Heart right ventricle (tissue), 16 donors: ENCODE measurements at regions not wholly inside any gene's neighbourhood (a gene's known extent, or its start where the extent isn't known, plus 50 kb on each side); places are given as distances from the start of the nearest gene placed in this dataset.

Experiments used
- ATAC-seq, 8 donors: fragments of 200-7000 bp; cut with Tn5 transposase; one replicate each; pipeline ENCODE4 v1.9.1; 2020; ENCODE audit warnings: mild to moderate bottlenecking in 8 of 8, moderate library complexity in 8 of 8, moderate number of reproducible peaks in 1 of 8
- DNase-seq, 2 donors: peaks; one replicate each; pipeline ENCODE4 v3.0.0-alpha.2; 2020
- H3K27ac ChIP-seq, 10 donors: fragments of 200-600 bp; sonication (generic) in 2 of 10; one replicate each; pipeline versions ENCODE4 v1.5.0 to v1.8.0; 2020 to 2022; ENCODE audit warnings: mild to moderate bottlenecking in 3 of 10
- H3K27me3 ChIP-seq, 7 donors: fragments of 200-600 bp; one replicate each; pipeline ENCODE4 v1.8.0; 2021 to 2022; ENCODE audit warnings: mild to moderate bottlenecking in 2 of 7
- H3K36me3 ChIP-seq, 9 donors: fragments of 200-600 bp; sonication (generic) in 1 of 9; one replicate each; pipeline versions ENCODE4 v1.5.0 to v1.8.0; 2020 to 2022; ENCODE audit warnings: mild to moderate bottlenecking in 2 of 9
- H3K4me1 ChIP-seq, 9 donors: fragments of 200-600 bp; sonication (generic) in 1 of 9; one replicate each; pipeline versions ENCODE4 v1.5.0 to v1.8.0; 2020 to 2022; ENCODE audit warnings: mild to moderate bottlenecking in 4 of 9
- H3K4me3 ChIP-seq, 10 donors: fragments of 200-600 bp; sonication (generic) in 2 of 10; one replicate each; pipeline versions ENCODE4 v1.5.0 to v1.8.0; 2020 to 2022; ENCODE audit warnings: mild to moderate bottlenecking in 7 of 10, moderate library complexity in 2 of 10
- H3K9me3 ChIP-seq, 11 donors: fragments of 200-600 bp in 10 of 11; sonication (generic) in 2 of 11; one replicate each; pipeline versions ENCODE4 v1.5.0 to v1.8.0; 2013 to 2022; ENCODE audit warnings: mild to moderate bottlenecking in 2 of 11, control low read depth in 1 of 11, moderate library complexity in 1 of 11
- CTCF ChIP-seq, 9 donors: fragments of 200-600 bp; sonication (generic) in 2 of 9; IDR thresholded peaks; one replicate each; pipeline versions ENCODE4 v1.5.0 to v1.8.0; 2021 to 2022; ENCODE audit warnings: antibody characterized with exemption in 9 of 9, mild to moderate bottlenecking in 5 of 9, moderate library complexity in 1 of 9
- WGBS, 2 donors: extraction: QIAGEN DNeasy Blood & Tissue Kit; methylation state at CpG; one replicate each; pipeline ENCODE4 v1.1.7; 2013; ENCODE audit warnings: inconsistent platforms in 1 of 2; 5-methylcytosine and 5-hydroxymethylcytosine counted together
- intact Hi-C, 10 donors: fragments of 100-400 bp; cut with DNase I; formaldehyde crosslinking; loops; one replicate each; pipeline versions ENCODE4 v1.11.1 to v1.14.2; 2022
- donor health status: Arrhythmogenic right ventricular cardiomyopathy.
- donor health status: ischemic (EF 13 %, LVEDD 7.1; RV severe dilation, severe dysfunction).
- donor health status: healthy with polysubstance abuse.
- donor health status: DM: no; HTN: yes; CAD: no.
- donor health status: DM: no; HTN: no; CAD: no.
- donor health status: ischemic (EF 25% LVEDD 6.9; RV normal size, moderate dysfunction).
- donor health status: ischemic (EF 25% LVEDD 5.7; RV mildly dilated, moderate dysfunction).
- donor health status: healthy.
- donor health status: DM: yes; HTN: yes; CAD: no.
- donor health status: Ischemic cardiomyopathy.
- donor health status: ischemic (EF 35%, LVEDD 5.7; RV mildly dilated, moderate dysfunction).
- donor health status: nonischemic (EF 11% LVEDD 7.7; RV severe dilation, severe dysfunction).
- donor health status: DM: yes; HTN: yes; CAD: no.
- donor health status: PGD.
- donor health status: ischemic (EF 29% LVEDD 5.4; RV normal size, mild dysfunction).
- donor health status: nonischemic (EF 23%, LVEDD 6.1; RV moderate dilation, normal function).

- peaks cover 0 to 11% (median 4%) of the 10 kb centered on the region in 9 donors for H3K4me1 ChIP-seq
- no peak for TF ChIP-seq CTCF (IDR thresholded peaks at IDR 0.05)
These were observed 388.0 kb upstream of the LMCD1 start for GRCh38 chr3:8113626-8114025.

GRCh38 chr3:8128686-8129085, 372.9 kb upstream of the LMCD1 start:
- H3K27ac ChIP-seq: no peak overlapping the region
- 33 to 37% methylated on average over 2 of the region's 2 CpGs for WGBS, 2 donors
- DNase-seq (no peak), ATAC-seq (no peak)
- no peaks in the 10 kb centered on the region for H3K36me3 ChIP-seq
- H3K27me3 ChIP-seq: no peaks in the 10 kb centered on the region
- intact Hi-C loops: no loop called here
- H3K9me3 ChIP-seq: peaks cover 0 to 13% (median 3%) of the 10 kb centered on the region in 11 donors
- H3K4me1 ChIP-seq: no peaks in the 10 kb centered on the region
- no peak for TF ChIP-seq CTCF (IDR thresholded peaks at IDR 0.05)
- no peak overlapping the region for H3K4me3 ChIP-seq

More at GRCh38 chr3:8113626-8114025, 388.0 kb upstream of the LMCD1 start:
- ATAC-seq (no peak), DNase-seq (no peak)
- WGBS, 2 donors: 70 to 78% methylated on average over 6 of the region's 6 CpGs
- peaks cover 0 to 9% (median 0%) of the 10 kb centered on the region in 11 donors for H3K9me3 ChIP-seq
- no peaks in the 10 kb centered on the region for H3K27me3 ChIP-seq
- H3K36me3 ChIP-seq: no peaks in the 10 kb centered on the region
- no peak overlapping the region for H3K27ac ChIP-seq
- H3K4me3 ChIP-seq: no peak overlapping the region
- intact Hi-C loops: loop anchor here in 5 of 10 donors (5.0 to 10.0 kb wide), 4 partner anchors 309 to 319 kb away; no protein-coding TSS in a partner anchor

GRCh38 chr3:8136553-8136952, 365.1 kb upstream of the LMCD1 start:
- Histone ChIP-seq H3K4me3 (no peak overlapping the region), H3K9me3 (peaks cover 0 to 8% (median 2%) of the 10 kb centered on the region in 11 donors), H3K27ac (no peak overlapping the region), H3K4me1 (peaks cover 0 to 3% (median 0%) of the 10 kb centered on the region in 9 donors), H3K27me3 (no peaks in the 10 kb centered on the region), H3K36me3 (no peaks in the 10 kb centered on the region)
- no peak for DNase-seq
- no peak for ATAC-seq
- WGBS, 2 donors: 69 to 73% methylated on average over 3 of the region's 3 CpGs
- intact Hi-C loops: no loop called here
- TF ChIP-seq CTCF (IDR thresholded peaks at IDR 0.05): no peak

- 53 to 61% methylated on average over 2 of the region's 2 CpGs for WGBS, 2 donors
- Histone ChIP-seq H3K4me3 (no peak overlapping the region), H3K9me3 (no peaks in the 10 kb centered on the region), H3K27ac (no peak overlapping the region), H3K4me1 (no peaks in the 10 kb centered on the region), H3K36me3 (no peaks in the 10 kb centered on the region), H3K27me3 (no peaks in the 10 kb centered on the region)
- DNase-seq (no peak), ATAC-seq (no peak)
- intact Hi-C loops: no loop called here
- TF ChIP-seq CTCF (IDR thresholded peaks at IDR 0.05): no peak
These were observed 358.4 kb upstream of the LMCD1 start for GRCh38 chr3:8143186-8143585.
